GM12878 (cell line): ENCODE measurements at regions not wholly inside any gene's neighbourhood (a gene's known extent, or its start where the extent isn't known, plus 50 kb on each side); places are given as distances from the start of the nearest gene placed in this dataset.

Source experiments
- CHD2 ChIP-seq: IDR thresholded peaks from 2 replicates; pipeline ENCODE4 v1.6.1; 2011; ENCODE audit warnings: low read depth, low read length, improper control_type of control experiment, borderline replicate concordance
- CTCF ChIP-seq, 3 experiments: IDR thresholded peaks in 2 of 3; conservative IDR thresholded peaks in 1 of 3; 2 replicates each; pipeline ENCODE4 v1.5.1; 2011; ENCODE audit warnings: low read depth in 3 of 3, low read length in 3 of 3, mild to moderate bottlenecking in 3 of 3, control low read depth in 2 of 3, moderate library complexity in 2 of 3, inconsistent platforms in 1 of 3, mixed read lengths in 1 of 3; ENCODE audit not compliant: control insufficient read depth in 2 of 3, insufficient read depth in 1 of 3; ENCODE audit errors: extremely low read depth in 1 of 3
- EP300 ChIP-seq, 2 experiments: fragments of 150-350 bp in 1 of 2; IDR thresholded peaks; 2 replicates each; pipeline ENCODE4 v1.6.1; 2011 to 2012; ENCODE audit warnings: low read depth in 2 of 2, low read length in 2 of 2, borderline replicate concordance in 1 of 2, improper control_type of control experiment in 1 of 2, inconsistent platforms in 1 of 2; ENCODE audit not compliant: control insufficient read depth in 1 of 2
- MLLT1 ChIP-seq: fragments of 450-650 bp; IDR thresholded peaks from 2 replicates; pipeline ENCODE4 v1.6.1; 2016; ENCODE audit warnings: mild to moderate bottlenecking
- POLR2AphosphoS2 ChIP-seq: IDR thresholded peaks from 2 replicates; pipeline ENCODE4 v1.6.1; 2011; ENCODE audit warnings: low read depth, mild to moderate bottlenecking, low read length, improper control_type of control experiment, moderate library complexity

- TF ChIP-seq CTCF (IDR thresholded peaks at IDR 0.05 in 2 of 3, conservative IDR thresholded peaks at IDR 0.05 in 1 of 3; ENCODE audit: control insufficient read depth in 2 of 3, extremely low read depth in 1 of 3, insufficient read depth in 1 of 3, low read depth in 3 of 3, low read length in 3 of 3): no peak
- TF ChIP-seq CHD2: no peak
- TF ChIP-seq MLLT1: no peak
- TF ChIP-seq EP300 (IDR thresholded peaks at IDR 0.05; ENCODE audit: borderline replicate concordance in 1 of 2, control insufficient read depth in 1 of 2, low read depth in 2 of 2, low read length in 2 of 2): no peak
- no peak for TF ChIP-seq POLR2AphosphoS2
Measured at GRCh38 chr19:5207806-5208205, 132.8 kb downstream of the PTPRS start.
